ENCODE measurements at regions not wholly inside any gene's neighbourhood (a gene's known extent, or its start where the extent isn't known, plus 50 kb on each side); places are given as distances from the start of the nearest gene placed in this dataset.

- Histone ChIP-seq H3K9me2 (ENCODE audit: insufficient read depth) (no peaks in the 10 kb centered on the region), H3K4me2 (ENCODE audit: low read length) (peak overlapping the region; percentile 11; the same call in 1 of the 2 replicates), H3K36me3 (ENCODE audit: control insufficient read depth in 1 of 2, insufficient read depth in 2 of 2, low read length in 2 of 2) (no peaks in the 10 kb centered on the region), H3K9me3 (ENCODE audit: control insufficient read depth in 1 of 2, insufficient read depth in 1 of 2, low read depth in 1 of 2, low read length in 2 of 2) (no peaks in the 10 kb centered on the region), H3K27me3 (ENCODE audit: insufficient read depth, low read length) (peaks cover 4% of the 10 kb centered on the region; the same call in 1 of the 2 replicates), H3K9ac (ENCODE audit: low read length) (no peak overlapping the region), H3K79me2 (ENCODE audit: insufficient read depth, low read length) (no peaks in the 10 kb centered on the region), H4K20me1 (ENCODE audit: insufficient read depth) (no peaks in the 10 kb centered on the region), H3K4me1 (ENCODE audit: control insufficient read depth in 1 of 2, insufficient read depth in 2 of 2, low read length in 2 of 2) (peaks cover 0 to 13% of the 10 kb centered on the region in 2 experiments; a peak in 2 of 4 replicates), H3K4me3 (replicated peaks in 1 of 2; ENCODE audit: low read depth in 1 of 2, low read length in 2 of 2) (no peak overlapping the region), H2AFZ (ENCODE audit: low read depth, low read length, poor library complexity, severe bottlenecking) (no peak overlapping the region), H3K27ac (ENCODE audit: low read depth, low read length) (no peak overlapping the region)
- RAD21 ChIA-PET (ENCODE audit: low non-redundant PET in 1 of 2, low total read pairs in 2 of 2, uncharacterized antibody in 2 of 2, unreplicated experiment in 2 of 2) = no interaction called here
- CTCF ChIA-PET = no interaction called here
- DNase-seq (ENCODE audit: low read depth, low spot score) (no peak), ATAC-seq (peak; percentile 80)
- TF ChIP-seq RAD21 (IDR thresholded peaks at IDR 0.05; ENCODE audit: low read depth) (peak; percentile 25; the same call in 1 of the 2 replicates), POLR2A (IDR thresholded peaks at IDR 0.05; ENCODE audit: borderline replicate concordance, extremely low read depth, insufficient read depth, insufficient read length) (no peak)
- BruUV-seq (replicated peaks) = no TSS peak
- intact Hi-C loops (cut with micrococcal nuclease) = no loop called here
- POLR2A ChIA-PET = no interaction called here
These were observed 229.7 kb upstream of the IRF2BP2 start for GRCh38 chr1:234839663-234840062.

- CTCF ChIA-PET = no interaction called here
- no TSS peak for BruUV-seq (replicated peaks)
- Histone ChIP-seq H3K4me3 (replicated peaks in 1 of 2; ENCODE audit: low read depth in 1 of 2, low read length in 2 of 2) (no peak overlapping the region), H3K9me3 (ENCODE audit: control insufficient read depth in 1 of 2, insufficient read depth in 1 of 2, low read depth in 1 of 2, low read length in 2 of 2) (no peaks in the 10 kb centered on the region), H3K4me2 (ENCODE audit: low read length) (no peak overlapping the region), H3K79me2 (ENCODE audit: insufficient read depth, low read length) (no peaks in the 10 kb centered on the region), H3K9me2 (ENCODE audit: insufficient read depth) (no peaks in the 10 kb centered on the region), H3K27ac (ENCODE audit: low read depth, low read length) (no peak overlapping the region), H3K9ac (ENCODE audit: low read length) (no peak overlapping the region), H3K27me3 (ENCODE audit: insufficient read depth, low read length) (no peaks in the 10 kb centered on the region), H3K36me3 (ENCODE audit: control insufficient read depth in 1 of 2, insufficient read depth in 2 of 2, low read length in 2 of 2) (no peaks in the 10 kb centered on the region), H2AFZ (ENCODE audit: low read depth, low read length, poor library complexity, severe bottlenecking) (no peak overlapping the region), H4K20me1 (ENCODE audit: insufficient read depth) (no peaks in the 10 kb centered on the region), H3K4me1 (ENCODE audit: control insufficient read depth in 1 of 2, insufficient read depth in 2 of 2, low read length in 2 of 2) (peaks cover 0 to 13% of the 10 kb centered on the region in 2 experiments; a peak in 2 of 4 replicates)
- intact Hi-C loops (cut with micrococcal nuclease) = no loop called here
- no peak for TF ChIP-seq EGR1 (IDR thresholded peaks at IDR 0.05; ENCODE audit: low read depth)
- no peak for TF ChIP-seq EZH2 (IDR thresholded peaks at IDR 0.05)
- TF ChIP-seq MAX (IDR thresholded peaks at IDR 0.05) = no peak
- TF ChIP-seq ZNF274 (IDR thresholded peaks at IDR 0.05; ENCODE audit: low read depth, low read length) = no peak
- TF ChIP-seq YY1 (IDR thresholded peaks at IDR 0.05; ENCODE audit: extremely low read depth, insufficient replicate concordance, low read depth, low read length) = no peak
- TF ChIP-seq ELF1 (IDR thresholded peaks at IDR 0.05; ENCODE audit: borderline replicate concordance, low read depth) = no peak
- no peak for TF ChIP-seq CBX3 (IDR thresholded peaks at IDR 0.05; ENCODE audit: low read depth)
- TF ChIP-seq ZFX (IDR thresholded peaks at IDR 0.05) = no peak
- TF ChIP-seq EZH2phosphoT487 (IDR thresholded peaks at IDR 0.05; ENCODE audit: borderline replicate concordance) = no peak
- TF ChIP-seq SP1 (IDR thresholded peaks at IDR 0.05; ENCODE audit: low read depth) = no peak
- no peak for TF ChIP-seq CEBPB (IDR thresholded peaks at IDR 0.05; ENCODE audit: low read depth)
- no peak for TF ChIP-seq TCF7L2 (IDR thresholded peaks at IDR 0.05; ENCODE audit: borderline replicate concordance, extremely low read depth, insufficient read depth, insufficient read length)
- TF ChIP-seq FOSL1 (IDR thresholded peaks at IDR 0.05; ENCODE audit: low read depth) = no peak
- no peak for TF ChIP-seq SRF (IDR thresholded peaks at IDR 0.05; ENCODE audit: low read depth)
- no peak for TF ChIP-seq REST (IDR thresholded peaks at IDR 0.05; ENCODE audit: low read depth)
- no peak for TF ChIP-seq POLR2A (IDR thresholded peaks at IDR 0.05; ENCODE audit: borderline replicate concordance, extremely low read depth, insufficient read depth, insufficient read length)
- TF ChIP-seq SIN3A (IDR thresholded peaks at IDR 0.05; ENCODE audit: low read depth) = no peak
- ATAC-seq (no peak), DNase-seq (ENCODE audit: low read depth, low spot score) (no peak)
- POLR2A ChIA-PET = no interaction called here
- RAD21 ChIA-PET (ENCODE audit: low non-redundant PET in 1 of 2, low total read pairs in 2 of 2, uncharacterized antibody in 2 of 2, unreplicated experiment in 2 of 2) = no interaction called here
These were observed 228.8 kb upstream of the IRF2BP2 start for GRCh38 chr1:234838820-234839219.
